ENCODE measurements at regions not wholly inside any gene's neighbourhood (a gene's known extent, or its start where the extent isn't known, plus 50 kb on each side); places are given as distances from the start of the nearest gene placed in this dataset.

DNA sequence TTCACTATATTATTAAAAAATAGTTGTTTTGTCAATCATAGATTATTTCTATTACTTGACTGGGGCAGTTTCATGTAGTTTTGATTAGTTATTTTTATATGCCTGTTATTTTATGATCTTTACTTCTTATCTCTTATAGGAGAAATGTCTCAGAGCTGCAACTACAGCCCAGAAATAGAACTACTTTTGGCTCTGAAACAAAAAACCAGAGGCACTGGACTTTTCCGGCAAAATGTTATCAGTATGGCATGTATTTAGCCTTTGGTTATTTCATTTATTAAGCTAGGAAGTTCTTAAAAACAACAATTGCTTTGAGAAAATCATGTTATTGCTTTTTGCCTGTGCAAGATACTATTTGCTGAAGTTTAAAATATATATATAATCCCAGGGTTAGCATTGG is 566.5 kb downstream of the ANKRD50 start:
- ChIA-PET CTCF (interaction anchor here (0.9 kb wide), 1 partner anchor 247 kb away, joined by 3 read pairs; no protein-coding TSS in a partner anchor), POLR2A (no interaction called here)
- Histone ChIP-seq H3K9me2 (no peaks in the 10 kb centered on the region), H3K9ac (no peak overlapping the region), H3K36me3 (replicated peaks in 1 of 2; ENCODE audit: control insufficient read depth in 1 of 2, insufficient read depth in 2 of 2, low read length in 1 of 2) (no peaks in the 10 kb centered on the region), H3K4me3 (ENCODE audit: low read depth in 2 of 2, low read length in 1 of 2) (no peak overlapping the region), H3K27ac (ENCODE audit: low read depth in 2 of 2, low read length in 1 of 2) (peak overlapping the region in 1 of 2 experiments; percentile 9; a peak in 1 of 4 replicates), H3K79me2 (ENCODE audit: insufficient read depth) (no peaks in the 10 kb centered on the region), H3K4me1 (ENCODE audit: control insufficient read depth in 1 of 2, insufficient read depth in 2 of 2, low read depth in 1 of 2, low read length in 1 of 2) (no peaks in the 10 kb centered on the region; a peak in 2 of 4 replicates), H3K9me3 (no peaks in the 10 kb centered on the region), H3K27me3 (ENCODE audit: insufficient read depth) (no peaks in the 10 kb centered on the region), H2AFZ (ENCODE audit: low read depth) (0 out of 2 replicates have a peak overlapping the region, but pooled peaks have one; percentile 53), H3K4me2 (no peak overlapping the region), H4K20me1 (ENCODE audit: insufficient read depth) (no peaks in the 10 kb centered on the region), H3F3A (replicated peaks; ENCODE audit: insufficient read depth) (no peaks in the 10 kb centered on the region)
- 47% methylated on average over 1 of the region's 1 CpG for WGBS (ENCODE audit: low lambda C conversion rate)
- no peak for TF ChIP-seq ELF1 (IDR thresholded peaks at IDR 0.05)
- TF ChIP-seq SMC3 (IDR thresholded peaks at IDR 0.05; ENCODE audit: low read depth, low read length) = no peak
- no peak for TF ChIP-seq POLR2AphosphoS5 (IDR thresholded peaks at IDR 0.05; ENCODE audit: low read depth, low read length)
- TF ChIP-seq EP300 (IDR thresholded peaks at IDR 0.05; ENCODE audit: borderline replicate concordance in 1 of 2, low read depth in 1 of 2, low read length in 1 of 2) = no peak
- no peak for TF ChIP-seq GABPA (IDR thresholded peaks at IDR 0.05; ENCODE audit: low read depth)
- no peak for TF ChIP-seq SIN3A (IDR thresholded peaks at IDR 0.05; ENCODE audit: borderline replicate concordance, low read depth, low read length)
- no peak for TF ChIP-seq EZH2phosphoT487 (IDR thresholded peaks at IDR 0.05; ENCODE audit: borderline replicate concordance, low read depth)
- TF ChIP-seq, protein P1, sequence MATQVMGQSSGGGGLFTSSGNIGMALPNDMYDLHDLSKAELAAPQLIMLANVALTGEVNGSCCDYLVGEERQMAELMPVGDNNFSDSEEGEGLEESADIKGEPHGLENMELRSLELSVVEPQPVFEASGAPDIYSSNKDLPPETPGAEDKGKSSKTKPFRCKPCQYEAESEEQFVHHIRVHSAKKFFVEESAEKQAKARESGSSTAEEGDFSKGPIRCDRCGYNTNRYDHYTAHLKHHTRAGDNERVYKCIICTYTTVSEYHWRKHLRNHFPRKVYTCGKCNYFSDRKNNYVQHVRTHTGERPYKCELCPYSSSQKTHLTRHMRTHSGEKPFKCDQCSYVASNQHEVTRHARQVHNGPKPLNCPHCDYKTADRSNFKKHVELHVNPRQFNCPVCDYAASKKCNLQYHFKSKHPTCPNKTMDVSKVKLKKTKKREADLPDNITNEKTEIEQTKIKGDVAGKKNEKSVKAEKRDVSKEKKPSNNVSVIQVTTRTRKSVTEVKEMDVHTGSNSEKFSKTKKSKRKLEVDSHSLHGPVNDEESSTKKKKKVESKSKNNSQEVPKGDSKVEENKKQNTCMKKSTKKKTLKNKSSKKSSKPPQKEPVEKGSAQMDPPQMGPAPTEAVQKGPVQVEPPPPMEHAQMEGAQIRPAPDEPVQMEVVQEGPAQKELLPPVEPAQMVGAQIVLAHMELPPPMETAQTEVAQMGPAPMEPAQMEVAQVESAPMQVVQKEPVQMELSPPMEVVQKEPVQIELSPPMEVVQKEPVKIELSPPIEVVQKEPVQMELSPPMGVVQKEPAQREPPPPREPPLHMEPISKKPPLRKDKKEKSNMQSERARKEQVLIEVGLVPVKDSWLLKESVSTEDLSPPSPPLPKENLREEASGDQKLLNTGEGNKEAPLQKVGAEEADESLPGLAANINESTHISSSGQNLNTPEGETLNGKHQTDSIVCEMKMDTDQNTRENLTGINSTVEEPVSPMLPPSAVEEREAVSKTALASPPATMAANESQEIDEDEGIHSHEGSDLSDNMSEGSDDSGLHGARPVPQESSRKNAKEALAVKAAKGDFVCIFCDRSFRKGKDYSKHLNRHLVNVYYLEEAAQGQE (IDR thresholded peaks at IDR 0.05; ENCODE audit: low read depth, low read length) = no peak
- TF ChIP-seq MXI1 (IDR thresholded peaks at IDR 0.05; ENCODE audit: low read depth, low read length) = no peak
- TF ChIP-seq GATA2 (CRISPR knock-in tag; IDR thresholded peaks at IDR 0.05) = no peak
- DNase-seq = no peak

DNA sequence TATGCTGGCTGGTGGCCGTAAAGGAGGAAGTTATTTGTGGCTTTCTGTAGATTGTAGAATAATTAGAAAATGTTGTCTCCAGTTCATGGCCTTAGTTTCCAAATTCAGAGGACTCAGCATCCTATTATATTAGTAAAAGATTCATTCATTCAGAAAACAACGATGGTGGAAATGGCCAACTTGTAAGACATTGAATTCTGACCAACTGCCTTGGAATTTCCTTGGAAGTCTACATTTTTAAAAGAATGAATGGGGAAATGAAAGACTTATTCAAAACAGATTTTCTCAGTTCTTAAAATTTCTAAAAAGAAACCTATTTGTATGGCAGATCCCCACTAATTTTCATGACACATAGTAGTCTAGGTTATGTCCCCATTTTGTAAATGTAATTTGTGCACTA is 561.5 kb downstream of the ANKRD50 start:
- no peak for DNase-seq
- POLR2A ChIA-PET = no interaction called here
- no peak overlapping the region for H3K4me3 ChIP-seq (ENCODE audit: low read depth in 2 of 2, low read length in 1 of 2)

More for the DNA sequence above, 561.5 kb downstream of the ANKRD50 start:
- TF ChIP-seq NRF1 (IDR thresholded peaks at IDR 0.05; ENCODE audit: low read depth, low read length) (no peak), EZH2phosphoT487 (IDR thresholded peaks at IDR 0.05; ENCODE audit: borderline replicate concordance, low read depth) (no peak), SMC3 (IDR thresholded peaks at IDR 0.05; ENCODE audit: low read depth, low read length) (no peak), TCF12 (IDR thresholded peaks at IDR 0.05) (no peak), USF2 (IDR thresholded peaks at IDR 0.05; ENCODE audit: borderline replicate concordance, low read depth, low read length) (no peak), RXRA (IDR thresholded peaks at IDR 0.05; ENCODE audit: borderline replicate concordance, low read depth) (no peak)
- TF ChIP-seq, protein P2, sequence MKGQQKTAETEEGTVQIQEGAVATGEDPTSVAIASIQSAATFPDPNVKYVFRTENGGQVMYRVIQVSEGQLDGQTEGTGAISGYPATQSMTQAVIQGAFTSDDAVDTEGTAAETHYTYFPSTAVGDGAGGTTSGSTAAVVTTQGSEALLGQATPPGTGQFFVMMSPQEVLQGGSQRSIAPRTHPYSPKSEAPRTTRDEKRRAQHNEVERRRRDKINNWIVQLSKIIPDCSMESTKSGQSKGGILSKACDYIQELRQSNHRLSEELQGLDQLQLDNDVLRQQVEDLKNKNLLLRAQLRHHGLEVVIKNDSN (IDR thresholded peaks at IDR 0.05; ENCODE audit: borderline replicate concordance, low read depth) = no peak
- TF ChIP-seq, protein P3, sequence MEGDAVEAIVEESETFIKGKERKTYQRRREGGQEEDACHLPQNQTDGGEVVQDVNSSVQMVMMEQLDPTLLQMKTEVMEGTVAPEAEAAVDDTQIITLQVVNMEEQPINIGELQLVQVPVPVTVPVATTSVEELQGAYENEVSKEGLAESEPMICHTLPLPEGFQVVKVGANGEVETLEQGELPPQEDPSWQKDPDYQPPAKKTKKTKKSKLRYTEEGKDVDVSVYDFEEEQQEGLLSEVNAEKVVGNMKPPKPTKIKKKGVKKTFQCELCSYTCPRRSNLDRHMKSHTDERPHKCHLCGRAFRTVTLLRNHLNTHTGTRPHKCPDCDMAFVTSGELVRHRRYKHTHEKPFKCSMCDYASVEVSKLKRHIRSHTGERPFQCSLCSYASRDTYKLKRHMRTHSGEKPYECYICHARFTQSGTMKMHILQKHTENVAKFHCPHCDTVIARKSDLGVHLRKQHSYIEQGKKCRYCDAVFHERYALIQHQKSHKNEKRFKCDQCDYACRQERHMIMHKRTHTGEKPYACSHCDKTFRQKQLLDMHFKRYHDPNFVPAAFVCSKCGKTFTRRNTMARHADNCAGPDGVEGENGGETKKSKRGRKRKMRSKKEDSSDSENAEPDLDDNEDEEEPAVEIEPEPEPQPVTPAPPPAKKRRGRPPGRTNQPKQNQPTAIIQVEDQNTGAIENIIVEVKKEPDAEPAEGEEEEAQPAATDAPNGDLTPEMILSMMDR (IDR thresholded peaks at IDR 0.05) = no peak
- WGBS (ENCODE audit: low lambda C conversion rate) = 67% methylated on average over 2 of the region's 2 CpGs
- Histone ChIP-seq H3K36me3 (replicated peaks in 1 of 2; ENCODE audit: control insufficient read depth in 1 of 2, insufficient read depth in 2 of 2, low read length in 1 of 2) (no peaks in the 10 kb centered on the region), H2AFZ (ENCODE audit: low read depth) (peak overlapping the region; percentile 50; the same call in 1 of the 2 replicates), H4K20me1 (ENCODE audit: insufficient read depth) (no peaks in the 10 kb centered on the region), H3K79me2 (ENCODE audit: insufficient read depth) (no peaks in the 10 kb centered on the region), H3F3A (replicated peaks; ENCODE audit: insufficient read depth) (no peaks in the 10 kb centered on the region), H3K27ac (ENCODE audit: low read depth in 2 of 2, low read length in 1 of 2) (no peak overlapping the region), H3K9ac (no peak overlapping the region), H3K4me1 (ENCODE audit: control insufficient read depth in 1 of 2, insufficient read depth in 2 of 2, low read depth in 1 of 2, low read length in 1 of 2) (no peaks in the 10 kb centered on the region; a peak in 2 of 4 replicates), H3K9me2 (no peaks in the 10 kb centered on the region), H3K4me2 (no peak overlapping the region), H3K9me3 (no peaks in the 10 kb centered on the region), H3K27me3 (ENCODE audit: insufficient read depth) (no peaks in the 10 kb centered on the region)
- CTCF ChIA-PET = no interaction called here

Measured in SK-N-SH (cell line).